GM12878 (cell line): ENCODE measurements at regions not wholly inside any gene's neighbourhood (a gene's known extent, or its start where the extent isn't known, plus 50 kb on each side); places are given as distances from the start of the nearest gene placed in this dataset.

ENCODE experiments used
- ATAC-seq: fragments of 200-7000 bp; cut with Tn5 transposase; 3 replicates; pipeline ENCODE4 v1.9.1; 2020; ENCODE audit warnings: mild to moderate bottlenecking, moderate library complexity
- BruUV-seq: library from RNA; stranded (reverse); fragments of 400-500 nt; replicated peaks from 2 replicates; lab custom pipeline; 2021; lab: Mats Ljungman, UMichigan
- CTCF ChIA-PET: fragments of 300-600 bp; sonication (Branson Sonifier 250); formaldehyde crosslinking; extraction: SDS; loops from one replicate; lab custom pipeline; 2021; ENCODE audit warnings: inconsistent platforms; lab: Yijun Ruan, JAX
- POLR2A ChIA-PET: fragments of 350-600 bp; formaldehyde crosslinking; extraction: SDS; loops from one replicate; lab custom pipeline; 2021; ENCODE audit warnings: inconsistent platforms; lab: Charles Lee
- RAD21 ChIA-PET: fragments of 300-600 bp; sonication (Branson Sonifier 250); formaldehyde crosslinking; loops from one replicate; lab custom pipeline; 2023; ENCODE audit warnings: antibody characterized with exemption; ENCODE audit not compliant: unreplicated experiment; lab: Charles Lee
- SMC1A ChIA-PET: fragments of 300-600 bp; sonication (Branson Sonifier 250); formaldehyde crosslinking; loops from one replicate; lab custom pipeline; 2023; ENCODE audit not compliant: unreplicated experiment, uncharacterized antibody; lab: Charles Lee
- DNase-seq: peaks from one replicate; pipeline ENCODE4 v3.0.0-alpha.2; 2011; ENCODE audit warnings: low read depth, low spot score
- FAIRE-seq: peaks from 3 replicates; lab custom pipeline; 2011; peaks lifted over from hg19 to GRCh38; lab: Jason Lieb, UNC
- H2AFZ ChIP-seq: 2 replicates; pipeline ENCODE4 v1.6.0; 2011; ENCODE audit warnings: low read depth, low read length, control low read depth; ENCODE audit not compliant: control insufficient read depth
- H3K27ac ChIP-seq: 2 replicates; pipeline ENCODE4 v1.5.1; 2011; ENCODE audit warnings: control low read depth; ENCODE audit not compliant: control insufficient read depth, insufficient read depth
- H3K27me3 ChIP-seq, 2 experiments: replicated peaks in 1 of 2; 2 replicates each; pipeline versions ENCODE4 v1.6.0 to v1.6.1; 2011; ENCODE audit warnings: low read length in 1 of 2; ENCODE audit not compliant: control insufficient read depth in 2 of 2, insufficient read depth in 2 of 2
- H3K36me3 ChIP-seq, 2 experiments: 2 replicates each; pipeline ENCODE4 v1.5.1; 2011; ENCODE audit warnings: low read length in 1 of 2; ENCODE audit not compliant: control insufficient read depth in 2 of 2, insufficient read depth in 2 of 2
- H3K4me1 ChIP-seq: 2 replicates; pipeline ENCODE4 v1.6.1; 2011; ENCODE audit warnings: mild to moderate bottlenecking, low read length, moderate library complexity, mixed read lengths; ENCODE audit not compliant: control insufficient read depth, insufficient read depth
- H3K4me2 ChIP-seq: 2 replicates; pipeline ENCODE4 v1.6.0; 2011; ENCODE audit warnings: control low read depth; ENCODE audit not compliant: control insufficient read depth, insufficient read depth
- H3K4me3 ChIP-seq: fragments of 200-600 bp; sonication (generic); 2 replicates; pipeline ENCODE4 v1.5.1; 2016
- H3K79me2 ChIP-seq: 2 replicates; pipeline ENCODE4 v1.6.0; 2011; ENCODE audit warnings: low read length; ENCODE audit not compliant: control insufficient read depth, insufficient read depth
- H3K9ac ChIP-seq: 2 replicates; pipeline ENCODE4 v1.8.0; 2011; ENCODE audit warnings: low read length, control low read depth, mixed read lengths; ENCODE audit not compliant: control insufficient read depth, insufficient read depth
- H3K9me3 ChIP-seq: replicated peaks from 3 replicates; pipeline ENCODE4 v1.5.1; 2011; ENCODE audit warnings: mild to moderate bottlenecking, low read length; ENCODE audit not compliant: control insufficient read depth, insufficient read depth
- H4K20me1 ChIP-seq: 2 replicates; pipeline ENCODE4 v1.6.0; 2011; ENCODE audit not compliant: control insufficient read depth, insufficient read depth
- ATF7 ChIP-seq: fragments of 450-650 bp; IDR thresholded peaks from 2 replicates; pipeline ENCODE4 v1.6.1; 2016; ENCODE audit warnings: low read depth, mild to moderate bottlenecking
- CREB1 ChIP-seq: IDR thresholded peaks from 2 replicates; pipeline ENCODE4 v1.6.1; 2012; ENCODE audit warnings: low read depth, mild to moderate bottlenecking, inconsistent platforms
- FOXK2 ChIP-seq: fragments of 450-650 bp; IDR thresholded peaks from 2 replicates; pipeline ENCODE4 v1.6.1; 2017; ENCODE audit warnings: mild to moderate bottlenecking, moderate library complexity
- FOXM1 ChIP-seq: IDR thresholded peaks from 2 replicates; pipeline ENCODE4 v1.6.1; 2012; ENCODE audit warnings: low read depth, mild to moderate bottlenecking, inconsistent platforms, low read length, moderate library complexity
- HDAC6 ChIP-seq: fragments of 200-600 bp; sonication (generic); IDR thresholded peaks from one replicate; pipeline ENCODE4 v1.8.0; 2017; ENCODE audit warnings: antibody characterized with exemption; ENCODE audit not compliant: unreplicated experiment
- HDGF ChIP-seq: fragments of 450-650 bp; IDR thresholded peaks from 2 replicates; pipeline ENCODE4 v1.6.1; 2016; ENCODE audit warnings: antibody characterized with exemption
- JUND ChIP-seq: IDR thresholded peaks from 2 replicates; pipeline ENCODE4 v1.6.1; 2012; ENCODE audit warnings: low read depth, mild to moderate bottlenecking, low read length, improper control_type of control experiment, moderate library complexity
- KAT2A ChIP-seq: conservative IDR thresholded peaks from 2 replicates; pipeline ENCODE4 v1.6.1; 2011; ENCODE audit warnings: low read depth, low read length; ENCODE audit not compliant: control insufficient read depth
- NBN ChIP-seq: fragments of 450-650 bp; IDR thresholded peaks from 2 replicates; pipeline ENCODE4 v1.6.1; 2016
- RBBP5 ChIP-seq: fragments of 200-600 bp; sonication (generic); conservative IDR thresholded peaks from 2 replicates; pipeline ENCODE4 v1.6.1; 2016
- SMAD1 ChIP-seq: fragments of 450-650 bp; IDR thresholded peaks from 2 replicates; pipeline ENCODE4 v1.6.1; 2018; ENCODE audit warnings: mild to moderate bottlenecking, low read depth; ENCODE audit not compliant: partially characterized antibody
- SRF ChIP-seq, 2 experiments: IDR thresholded peaks; 2 replicates each; pipeline ENCODE4 v1.6.1; 2011; ENCODE audit warnings: low read depth in 2 of 2, low read length in 2 of 2, mild to moderate bottlenecking in 1 of 2, moderate library complexity in 1 of 2
- STAT1 ChIP-seq: fragments of 450-650 bp; conservative IDR thresholded peaks from 2 replicates; pipeline ENCODE4 v1.6.1; 2014; ENCODE audit warnings: antibody characterized with exemption, mild to moderate bottlenecking
- TARDBP ChIP-seq: IDR thresholded peaks from 2 replicates; pipeline ENCODE4 v1.6.1; 2016; ENCODE audit warnings: borderline replicate concordance
- USF1 ChIP-seq: IDR thresholded peaks from 2 replicates; pipeline ENCODE4 v1.6.1; 2011; ENCODE audit warnings: borderline replicate concordance, low read depth, mild to moderate bottlenecking, moderate library complexity, mixed read lengths, low read length; ENCODE audit not compliant: insufficient read depth; ENCODE audit errors: extremely low read length
- ZBTB4 ChIP-seq: fragments of 450-650 bp; formaldehyde crosslinking; IDR thresholded peaks from 2 replicates; pipeline ENCODE4 v1.4.0; 2022; ENCODE audit warnings: mild to moderate bottlenecking, moderate library complexity
- ZBTB40 ChIP-seq: fragments of 450-650 bp; IDR thresholded peaks from 2 replicates; pipeline ENCODE4 v1.6.1; 2016; ENCODE audit warnings: mild to moderate bottlenecking, moderate library complexity, borderline replicate concordance
- ZNF384 ChIP-seq: IDR thresholded peaks from 2 replicates; pipeline ENCODE4 v1.6.1; 2012; ENCODE audit warnings: low read depth, mild to moderate bottlenecking, low read length, improper control_type of control experiment, borderline replicate concordance
- WGBS: methylation state at CpG from one replicate; pipeline ENCODE4 v1.1.6; 2016; ENCODE audit warnings: low lambda C conversion rate; ENCODE audit not compliant: insufficient replicate concordance, insufficient coverage; ENCODE audit errors: missing lambda C conversion rate; 5-methylcytosine and 5-hydroxymethylcytosine counted together
- in situ Hi-C: fragments of 300-500 bp; cut with MboI; formaldehyde crosslinking; loops from 9 replicates; pipeline ENCODE4 v1.14.3; 2018; ENCODE audit warnings: mixed read lengths
- intact Hi-C: fragments of 100-400 bp; cut with micrococcal nuclease; formaldehyde crosslinking; loops from one replicate; pipeline ENCODE4 v1.14.2; 2022; ENCODE audit not compliant: unreplicated experiment

- TF ChIP-seq ZBTB40 (no peak), CREB1 (no peak), HDAC6 (no peak)
Measured at GRCh38 chr5:102010644-102011043, 285.4 kb downstream of the SLCO4C1 start (continued).

- intact Hi-C loops (no loop called here), in situ Hi-C loops (no loop called here)
- no peak overlapping the region for H3K4me2 ChIP-seq
- DNase-seq (no peak), FAIRE-seq (no peak), ATAC-seq (no peak)
- SMC1A ChIA-PET = no interaction called here
- H3K27me3 ChIP-seq = no peaks in the 10 kb centered on the region
- no TSS peak for BruUV-seq
- no peaks in the 10 kb centered on the region for H3K36me3 ChIP-seq
- H2AFZ ChIP-seq = no peak overlapping the region
- H3K9ac ChIP-seq = no peak overlapping the region
- H3K4me1 ChIP-seq = no peaks in the 10 kb centered on the region
- RAD21 ChIA-PET = no interaction called here
- no peak overlapping the region for H3K27ac ChIP-seq
- H3K4me3 ChIP-seq = no peak overlapping the region
- H4K20me1 ChIP-seq = no peaks in the 10 kb centered on the region
- POLR2A ChIA-PET = no interaction called here
- 14% methylated on average over 1 of the region's 1 CpG for WGBS
- CTCF ChIA-PET = interaction anchor here (0.7 kb wide), 1 partner anchor 1059 kb away, joined by 3 read pairs; no protein-coding TSS in a partner anchor
- H3K9me3 ChIP-seq = no peaks in the 10 kb centered on the region
- no peaks in the 10 kb centered on the region for H3K79me2 ChIP-seq
- TF ChIP-seq ZNF384 (no peak), ZBTB4 (CRISPR knock-in tag) (no peak), FOXM1 (no peak), ATF7 (no peak), RBBP5 (no peak), USF1 (no peak), FOXK2 (no peak), KAT2A (no peak), SRF (IDR thresholded peaks at IDR 0.05; ENCODE audit: low read depth in 2 of 2, low read length in 2 of 2) (no peak), SMAD1 (no peak), STAT1 (no peak), HDGF (no peak), NBN (no peak), JUND (no peak), TARDBP (no peak)
Measured at GRCh38 chr5:101997235-101997634, 298.8 kb downstream of the SLCO4C1 start.
